ENCODE measurements at regions not wholly inside any gene's neighbourhood (a gene's known extent, or its start where the extent isn't known, plus 50 kb on each side); places are given as distances from the start of the nearest gene placed in this dataset.

DNA sequence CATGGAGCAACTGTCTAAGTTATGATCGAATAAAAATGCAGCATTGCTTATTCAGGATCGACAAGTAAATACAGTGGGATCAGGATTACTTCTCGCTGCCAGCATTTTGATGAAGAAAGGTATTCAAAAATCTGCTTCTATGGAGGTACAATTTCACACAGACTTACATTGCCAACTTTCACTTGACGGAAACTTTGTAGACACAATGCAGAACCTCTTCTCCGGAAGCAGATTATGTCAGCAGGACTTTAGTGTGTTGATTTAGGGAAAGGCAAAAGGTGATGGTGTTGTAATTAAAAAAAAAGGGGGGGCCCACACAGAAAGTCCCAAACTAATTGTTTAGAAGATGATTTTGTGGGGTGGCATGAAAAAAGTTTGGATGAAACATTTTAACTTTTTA is 462.4 kb upstream of the KLF6 start:
- no peak overlapping the region for H2AFZ ChIP-seq (ENCODE audit: low read length)
- H3K56ac ChIP-seq (ENCODE audit: insufficient read length, low read depth, low read length): no peak overlapping the region
- no peak overlapping the region for H2BK20ac ChIP-seq (ENCODE audit: low read depth, low read length, poor library complexity, severe bottlenecking)
- H3K79me1 ChIP-seq (ENCODE audit: insufficient read depth, low read depth, low read length, poor library complexity, severe bottlenecking): no peaks in the 10 kb centered on the region
- no peak overlapping the region for H3K4ac ChIP-seq (ENCODE audit: low read depth, low read length)
- H2BK5ac ChIP-seq (ENCODE audit: insufficient read length, low read length): no peak overlapping the region
- H3K4me2 ChIP-seq (ENCODE audit: insufficient read depth, insufficient read length, low read length): no peak overlapping the region
- Mint-ChIP-seq H3K27ac (no peak overlapping the region), H3K36me3 (ENCODE audit: insufficient read depth in 1 of 3, low read depth in 3 of 3) (no peaks in the 10 kb centered on the region; a peak in 1 of 7 replicates), H3K9me3 (no peaks in the 10 kb centered on the region; a peak in 1 of 5 replicates), H3K27me3 (ENCODE audit: low read depth) (peaks cover 2% of the 10 kb centered on the region; the same call in 1 of the 2 replicates), H3K4me1 (peaks cover 6 to 7% of the 10 kb centered on the region in 2 experiments), H3K4me3 (no peak overlapping the region)
- H4K8ac ChIP-seq (replicated peaks; ENCODE audit: insufficient read length, low read depth, low read length): no peak overlapping the region
- no peaks in the 10 kb centered on the region for H4K20me1 ChIP-seq (ENCODE audit: control insufficient read depth, insufficient read depth, insufficient read length)
- H3K23ac ChIP-seq (ENCODE audit: insufficient read length, low read depth, low read length): no peak overlapping the region
- no peak overlapping the region for H3K14ac ChIP-seq (ENCODE audit: insufficient read depth, low read length)
- no peak overlapping the region for H4K91ac ChIP-seq (ENCODE audit: insufficient read length, low read depth, low read length)
- H3K9ac ChIP-seq (ENCODE audit: extremely low read depth, insufficient read length, low read length): no peak overlapping the region
- WGBS (ENCODE audit: extremely low coverage, insufficient read length, low lambda C conversion rate): no CpG with 5 or more reads among the region's 5 CpGs
- no peak overlapping the region for H3K27ac ChIP-seq (ENCODE audit: insufficient read length, low read depth, low read length)
- no peaks in the 10 kb centered on the region for H3K4me1 ChIP-seq (ENCODE audit: insufficient read depth, low read length)
- TF ChIP-seq, protein P1, sequence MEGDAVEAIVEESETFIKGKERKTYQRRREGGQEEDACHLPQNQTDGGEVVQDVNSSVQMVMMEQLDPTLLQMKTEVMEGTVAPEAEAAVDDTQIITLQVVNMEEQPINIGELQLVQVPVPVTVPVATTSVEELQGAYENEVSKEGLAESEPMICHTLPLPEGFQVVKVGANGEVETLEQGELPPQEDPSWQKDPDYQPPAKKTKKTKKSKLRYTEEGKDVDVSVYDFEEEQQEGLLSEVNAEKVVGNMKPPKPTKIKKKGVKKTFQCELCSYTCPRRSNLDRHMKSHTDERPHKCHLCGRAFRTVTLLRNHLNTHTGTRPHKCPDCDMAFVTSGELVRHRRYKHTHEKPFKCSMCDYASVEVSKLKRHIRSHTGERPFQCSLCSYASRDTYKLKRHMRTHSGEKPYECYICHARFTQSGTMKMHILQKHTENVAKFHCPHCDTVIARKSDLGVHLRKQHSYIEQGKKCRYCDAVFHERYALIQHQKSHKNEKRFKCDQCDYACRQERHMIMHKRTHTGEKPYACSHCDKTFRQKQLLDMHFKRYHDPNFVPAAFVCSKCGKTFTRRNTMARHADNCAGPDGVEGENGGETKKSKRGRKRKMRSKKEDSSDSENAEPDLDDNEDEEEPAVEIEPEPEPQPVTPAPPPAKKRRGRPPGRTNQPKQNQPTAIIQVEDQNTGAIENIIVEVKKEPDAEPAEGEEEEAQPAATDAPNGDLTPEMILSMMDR (conservative IDR thresholded peaks at IDR 0.05): no peak
- no peak overlapping the region for H2AK5ac ChIP-seq (ENCODE audit: insufficient read length, low read length)
- H2BK120ac ChIP-seq (ENCODE audit: low read depth, low read length, poor library complexity, severe bottlenecking): no peak overlapping the region
- H3K23me2 ChIP-seq (ENCODE audit: insufficient read length, low read depth, low read length, poor library complexity, severe bottlenecking): no peaks in the 10 kb centered on the region
- no peak for DNase-seq
- H3K9me3 ChIP-seq (ENCODE audit: control insufficient read depth, low read depth, low read length): no peaks in the 10 kb centered on the region
- H3K27me3 ChIP-seq (ENCODE audit: insufficient read depth, low read length): no peaks in the 10 kb centered on the region
- H3K18ac ChIP-seq (ENCODE audit: insufficient read length, low read depth, low read length): no peak overlapping the region
- H2BK15ac ChIP-seq (ENCODE audit: low read depth, low read length): no peak overlapping the region
- H4K5ac ChIP-seq (ENCODE audit: insufficient read length, low read depth, low read length): no peak overlapping the region
- H2BK12ac ChIP-seq (ENCODE audit: insufficient read length, low read depth, low read length): no peak overlapping the region
- H3K79me2 ChIP-seq (ENCODE audit: insufficient read depth, low read length): no peaks in the 10 kb centered on the region
- no peak overlapping the region for H3T11ph ChIP-seq (ENCODE audit: low read length)
